GM19452 (cell line): ENCODE measurements at regions not wholly inside any gene's neighbourhood (a gene's known extent, or its start where the extent isn't known, plus 50 kb on each side); places are given as distances from the start of the nearest gene placed in this dataset.

ENCODE experiments used
- ATAC-seq: cut with Tn5 transposase; IDR thresholded peaks from one replicate; pipeline ENCODE4 v1.9.1; 2021; ENCODE audit not compliant: unreplicated experiment

DNA sequence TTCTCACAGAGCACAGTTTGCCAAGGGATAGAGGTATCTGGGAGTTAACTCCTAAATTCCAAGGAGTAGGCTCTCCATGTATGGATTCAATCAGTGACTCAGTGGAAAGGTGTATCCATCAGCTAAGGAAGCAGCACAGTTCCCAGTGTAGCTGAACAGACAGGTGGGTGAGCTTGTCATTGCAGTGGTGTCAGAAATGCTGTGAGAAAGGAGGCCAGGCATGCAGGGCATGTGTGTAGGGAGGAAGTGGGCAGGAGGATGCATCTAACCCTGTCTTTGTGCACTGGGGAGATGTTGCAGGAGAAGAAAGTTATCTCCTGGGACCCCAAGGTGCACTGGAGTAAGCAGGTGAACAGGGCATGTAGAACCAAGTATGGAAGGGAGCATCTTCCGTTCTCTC is 539.0 kb downstream of the VRK1 start:
- ATAC-seq, result no peak

DNA sequence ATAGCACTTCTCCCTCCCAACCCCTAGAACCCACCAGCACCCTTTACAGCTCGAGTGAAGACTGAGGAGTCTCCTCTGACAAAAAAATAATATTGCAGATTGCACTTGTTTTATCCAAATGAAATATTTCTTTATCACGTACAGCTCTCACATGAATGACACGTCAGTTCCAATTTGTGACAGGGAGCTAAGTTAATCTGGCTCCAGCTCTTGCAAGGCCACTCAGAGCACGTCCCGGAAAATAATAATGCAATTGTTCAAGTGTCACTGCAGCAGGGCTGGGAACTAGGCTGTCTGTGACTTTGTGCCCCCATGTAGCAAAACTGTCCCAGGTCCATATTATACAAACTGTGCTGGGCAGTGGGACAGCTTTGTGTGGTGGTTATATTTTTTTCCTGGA is 539.6 kb downstream of the VRK1 start:
- no peak for ATAC-seq

GRCh38 chr14:97337267-97337666 is 540.1 kb downstream of the VRK1 start:
- no peak for ATAC-seq

- ATAC-seq, result no peak
Measured at GRCh38 chr14:97337670-97338069, 540.5 kb downstream of the VRK1 start.

GRCh38 chr14:97344666-97345065 is 547.5 kb downstream of the VRK1 start:
- no peak for ATAC-seq

DNA sequence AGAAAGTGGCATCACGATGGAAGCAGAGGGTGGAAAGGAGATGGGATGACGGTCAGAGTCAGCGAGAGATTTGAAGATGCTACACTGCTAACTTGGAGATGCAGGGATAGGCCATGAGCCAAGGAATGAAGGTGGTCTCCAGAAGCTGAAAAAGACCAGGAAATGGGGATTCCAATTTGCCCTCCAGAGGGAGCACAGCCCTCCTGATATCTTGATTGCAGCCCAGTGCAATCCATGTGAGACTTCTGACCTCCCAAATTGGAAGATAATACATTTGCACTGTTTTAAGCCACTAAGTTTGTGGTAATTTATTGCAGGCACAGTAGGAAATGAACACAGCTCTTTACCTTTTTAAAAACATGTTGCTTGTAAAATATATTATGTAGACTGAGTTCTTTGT is 549.5 kb downstream of the VRK1 start:
- no peak for ATAC-seq

DNA sequence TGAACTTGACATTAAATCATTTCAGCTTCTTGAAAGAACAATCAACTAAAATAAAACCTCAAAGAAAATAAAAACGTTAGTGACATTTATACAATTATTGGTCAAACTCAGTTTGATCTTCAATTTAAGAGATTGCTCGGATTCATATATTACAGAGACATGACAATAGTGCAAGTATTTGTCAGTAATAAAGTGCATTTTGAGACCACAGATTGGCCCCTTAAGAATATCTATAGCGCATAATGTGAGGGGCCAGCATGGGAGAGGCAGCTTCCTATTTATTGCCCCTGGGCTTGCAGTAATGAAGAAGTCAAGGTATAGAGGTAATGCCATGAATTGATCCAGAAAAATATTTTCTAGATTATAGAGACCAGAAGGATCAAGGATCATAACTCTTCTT is 552.3 kb downstream of the VRK1 start:
- no peak for ATAC-seq

DNA sequence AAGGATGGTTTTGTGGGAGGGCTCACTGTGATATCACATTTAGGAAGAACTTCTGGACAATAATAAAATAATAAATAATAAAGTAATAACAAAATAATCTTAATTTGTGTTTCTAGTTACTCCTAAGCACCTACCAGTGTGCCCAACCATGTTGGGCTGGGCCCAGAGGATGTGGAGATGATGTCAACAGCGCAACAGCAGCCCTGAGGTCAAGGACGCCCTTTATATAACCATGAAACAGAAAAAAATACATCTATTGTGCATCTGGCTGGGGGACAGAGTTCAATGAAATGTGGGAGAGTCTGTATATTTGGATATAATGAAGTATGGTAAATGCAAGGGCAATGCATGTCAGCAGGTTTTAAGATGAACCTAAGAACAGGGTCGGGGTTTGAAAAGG is 552.8 kb downstream of the VRK1 start:
- ATAC-seq, result no peak

GRCh38 chr14:97350415-97350814 is 553.2 kb downstream of the VRK1 start:
- ATAC-seq, result no peak

DNA sequence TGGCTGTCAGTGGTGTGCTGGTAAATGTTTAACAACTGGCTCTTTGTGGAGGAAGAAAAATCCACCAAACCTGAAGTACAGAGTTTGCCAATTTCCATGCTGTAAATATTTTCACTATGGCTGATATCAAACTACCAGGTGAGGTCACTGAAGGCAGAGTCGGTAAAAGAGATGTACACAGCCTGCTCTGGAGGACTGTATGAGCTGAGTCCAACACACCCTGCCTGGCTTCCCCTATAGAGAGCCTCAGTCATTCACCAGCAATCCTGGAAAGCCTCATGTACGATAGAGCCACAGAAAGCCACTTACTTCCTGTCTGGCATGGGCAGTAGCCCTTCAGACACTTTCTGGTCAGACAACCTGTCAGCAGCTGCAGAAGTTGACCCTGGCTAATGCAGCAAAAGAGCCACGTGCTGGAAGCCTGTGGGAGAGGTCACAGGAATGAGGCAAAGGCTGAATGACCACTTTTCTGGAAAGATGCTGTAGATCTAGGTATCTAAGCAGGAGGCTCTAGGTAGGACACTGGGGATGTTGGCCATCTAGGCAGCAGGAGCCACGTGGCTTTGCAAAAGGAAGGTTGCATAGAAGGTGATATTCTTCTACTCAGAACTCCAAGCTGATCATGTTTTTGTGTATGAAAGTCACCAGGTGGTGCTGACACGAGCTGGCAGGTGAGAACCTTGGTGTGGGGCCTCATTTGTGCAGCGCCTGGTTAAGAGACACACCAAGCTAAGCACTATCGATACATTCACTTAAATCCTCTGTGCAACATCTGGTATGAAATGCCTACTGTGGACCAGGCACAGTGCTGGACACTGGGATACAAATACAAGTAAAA is 553.9 kb downstream of the VRK1 start:
- no peak for ATAC-seq

DNA sequence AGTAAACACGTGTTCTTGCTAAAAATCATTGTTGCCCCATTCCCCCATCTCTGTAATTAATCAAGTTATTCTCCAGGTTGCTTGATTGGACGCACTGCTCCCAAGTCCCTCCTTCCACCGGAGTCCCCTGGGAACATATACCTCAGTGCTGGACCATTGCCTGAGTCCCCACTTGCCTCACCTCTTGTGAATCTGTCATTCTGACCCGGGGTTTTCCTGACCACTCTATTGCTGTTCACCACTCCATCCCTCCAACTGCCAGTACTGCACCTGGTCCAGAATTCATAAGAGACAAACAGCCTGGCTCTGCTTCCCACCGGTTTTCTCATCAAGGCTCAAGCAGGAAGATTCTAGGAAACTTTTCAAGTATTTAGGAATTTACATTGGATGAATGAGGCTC is 555.9 kb downstream of the VRK1 start:
- ATAC-seq, result no peak

DNA sequence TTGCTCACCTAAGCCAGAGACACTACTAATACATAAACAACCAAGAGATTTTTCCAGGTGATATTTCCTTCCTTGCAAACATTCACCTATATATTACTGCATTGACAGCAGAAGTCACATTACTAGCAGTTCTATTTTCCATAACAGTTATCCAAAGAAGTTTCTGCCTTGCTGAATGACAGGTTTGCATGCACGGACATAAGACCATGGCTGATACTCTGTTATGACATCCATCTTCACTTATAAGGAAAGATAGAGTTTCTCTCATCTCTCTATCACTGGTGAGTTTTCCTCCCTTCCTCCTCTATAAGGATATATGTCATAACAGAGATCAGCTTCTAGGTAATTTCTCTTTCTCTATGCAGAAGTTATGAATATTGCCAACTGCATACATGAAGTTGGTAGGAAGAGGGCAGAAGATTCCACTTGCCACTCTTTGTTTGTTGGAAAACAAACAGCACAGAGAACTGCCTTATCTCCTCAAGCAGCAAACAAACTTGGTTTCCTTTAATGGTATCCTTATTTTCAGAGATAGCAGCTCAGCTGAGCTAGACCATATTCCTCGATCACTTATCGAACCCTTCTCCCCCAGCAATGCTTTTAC is 557.0 kb downstream of the VRK1 start:
- no peak for ATAC-seq

DNA sequence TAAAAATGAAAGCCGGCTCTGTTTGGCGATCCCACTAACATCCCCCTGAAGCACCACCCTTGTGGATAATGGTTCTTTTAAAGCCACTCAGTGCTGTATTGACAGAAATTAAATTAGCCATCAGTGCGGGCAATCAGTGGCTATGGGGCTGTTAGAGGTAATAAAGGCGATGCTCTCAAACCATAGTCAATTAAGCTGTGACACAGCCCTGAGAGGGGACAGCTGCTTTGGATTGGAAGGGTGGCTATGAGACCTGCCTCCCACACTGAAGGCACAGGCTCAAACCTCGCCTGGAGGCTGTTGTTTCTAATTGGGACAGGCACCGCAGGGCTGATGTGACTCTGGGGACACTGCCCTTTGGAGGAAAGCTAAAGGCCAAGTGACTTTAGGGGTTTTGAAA is 562.2 kb downstream of the VRK1 start:
- no peak for ATAC-seq

- ATAC-seq, result no peak
Measured at GRCh38 chr14:97361181-97361580, 564.0 kb downstream of the VRK1 start.

DNA sequence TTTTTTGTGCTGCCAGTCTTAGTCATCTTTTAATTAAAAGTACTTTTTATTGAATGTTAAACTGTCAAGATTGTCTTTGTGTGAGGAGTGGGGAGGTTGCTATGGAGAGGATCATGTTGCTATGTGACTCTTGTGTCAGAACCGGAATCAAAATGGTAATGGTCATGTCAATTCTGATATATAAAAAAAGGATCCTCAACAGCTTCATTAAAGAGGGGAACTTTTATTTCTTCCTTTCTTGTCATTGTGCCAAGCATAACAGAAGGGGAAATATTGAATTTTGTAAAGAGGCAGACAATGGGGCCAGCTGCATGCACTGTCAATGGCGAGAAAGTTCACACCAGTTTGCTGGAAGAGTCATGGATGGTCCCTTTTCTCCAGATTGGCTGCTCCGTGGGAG is 564.8 kb downstream of the VRK1 start:
- no peak for ATAC-seq

DNA sequence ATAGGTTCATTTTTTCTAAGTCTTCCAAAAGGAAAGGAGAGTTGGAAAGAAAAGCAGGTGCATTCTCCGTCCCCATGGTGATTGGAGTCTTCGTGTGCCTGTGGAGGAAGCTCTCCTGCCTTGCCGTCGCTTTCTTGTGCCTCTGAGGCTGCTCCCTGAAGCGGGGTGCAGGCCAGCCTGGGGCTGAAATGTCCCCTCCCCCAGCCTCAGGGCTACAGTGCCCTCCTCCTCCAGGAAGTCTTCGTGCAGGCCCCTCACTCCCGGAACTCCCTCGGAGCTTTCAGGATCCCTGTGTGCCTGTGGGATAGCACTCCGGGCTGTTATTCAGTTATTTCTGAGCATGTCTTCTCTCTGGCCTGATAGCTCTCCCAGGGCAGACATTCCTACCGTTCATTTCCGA is 569.2 kb downstream of the VRK1 start:
- ATAC-seq, result no peak

- ATAC-seq, result no peak
Measured at GRCh38 chr14:97367278-97367677, 570.1 kb downstream of the VRK1 start.

DNA sequence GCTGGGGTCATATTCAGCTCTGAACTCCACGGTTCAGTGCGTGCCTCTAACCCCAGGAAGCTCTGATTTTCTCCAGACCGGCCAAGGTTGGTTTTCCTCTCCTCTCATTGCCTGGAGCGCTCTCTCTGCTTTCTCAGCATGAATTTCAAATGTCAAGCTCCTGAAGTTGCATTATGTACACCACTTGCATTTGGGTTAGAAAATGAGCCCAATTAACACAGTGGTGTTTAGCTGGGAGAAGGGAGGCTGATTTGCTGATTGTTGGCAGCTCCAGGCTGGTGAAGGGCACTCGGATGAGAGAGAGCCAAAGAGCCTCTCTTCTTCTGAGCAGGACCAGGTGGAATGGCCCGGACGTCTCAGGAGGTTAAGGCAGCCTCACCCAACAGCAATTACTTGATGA is 570.9 kb downstream of the VRK1 start:
- ATAC-seq, result no peak

- ATAC-seq, result no peak
Measured at GRCh38 chr14:97368900-97369564, 571.9 kb downstream of the VRK1 start.

- ATAC-seq, result no peak
Measured at GRCh38 chr14:97369901-97370300, 572.7 kb downstream of the VRK1 start.

DNA sequence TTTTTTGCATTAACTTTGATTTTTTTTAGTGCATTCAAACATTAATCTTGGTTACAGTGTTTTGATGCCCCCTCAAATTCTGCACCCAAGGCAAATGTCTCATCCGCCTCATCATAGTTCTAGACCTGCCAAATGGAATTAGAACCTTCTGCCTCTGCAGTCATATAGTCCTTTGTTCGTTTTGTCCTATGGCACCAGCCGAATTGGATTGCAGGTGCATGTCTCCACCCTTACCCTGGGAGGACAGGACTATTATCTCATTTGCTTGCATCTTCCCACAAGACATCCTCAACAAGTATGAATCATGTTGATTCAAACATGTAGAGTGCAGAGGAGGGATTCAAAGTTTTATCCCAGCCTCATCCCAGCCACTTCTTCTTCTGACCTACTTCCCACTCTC is 579.1 kb downstream of the VRK1 start:
- ATAC-seq, result no peak

DNA sequence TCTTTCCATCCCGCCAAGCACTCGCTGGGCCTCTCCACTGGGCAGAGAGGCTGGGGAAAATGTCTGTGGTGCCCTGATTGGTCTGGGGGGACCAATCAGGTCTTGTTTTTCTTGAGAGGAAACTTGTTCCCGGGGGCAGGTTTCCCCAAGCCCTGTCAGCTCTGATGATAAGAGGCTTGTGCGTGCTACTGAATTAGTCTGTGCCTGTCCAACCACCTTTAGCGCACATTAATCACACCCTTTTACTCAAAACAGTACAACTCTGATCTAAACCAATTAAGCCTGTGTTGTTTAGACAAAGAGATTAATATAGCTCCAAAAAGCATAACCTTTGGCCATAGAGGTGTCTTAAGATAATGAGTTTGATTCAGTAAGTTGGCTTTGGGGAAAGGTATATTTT is 580.4 kb downstream of the VRK1 start:
- no peak for ATAC-seq
